HEK293 (cell line): ENCODE measurements at regions not wholly inside any gene's neighbourhood (a gene's known extent, or its start where the extent isn't known, plus 50 kb on each side); places are given as distances from the start of the nearest gene placed in this dataset.

ENCODE experiments used
- CTCF ChIP-seq: fragments of 450-650 bp; formaldehyde crosslinking; IDR thresholded peaks from 2 replicates; pipeline ENCODE4 v1.5.1; 2016; ENCODE audit warnings: missing biosample characterization, missing genetic modification characterization
- HOXD13 ChIP-seq: sonication (generic); formaldehyde crosslinking; IDR thresholded peaks from 2 replicates; pipeline ENCODE4 v1.8.0; 2022; ENCODE audit warnings: missing genetic modification reagents, borderline replicate concordance
- ZBTB10 ChIP-seq: fragments of 450-650 bp; formaldehyde crosslinking; IDR thresholded peaks from 2 replicates; pipeline ENCODE4 v1.5.1; 2016; ENCODE audit warnings: missing biosample characterization, missing genetic modification characterization
- ZFP37 ChIP-seq: fragments of 450-650 bp; formaldehyde crosslinking; IDR thresholded peaks from 2 replicates; pipeline ENCODE4 v1.5.1; 2016; ENCODE audit warnings: missing biosample characterization, missing genetic modification characterization
- ZFP41 ChIP-seq: fragments of 450-650 bp; formaldehyde crosslinking; IDR thresholded peaks from 2 replicates; pipeline ENCODE4 v1.5.1; 2016; ENCODE audit warnings: missing biosample characterization, missing genetic modification characterization, borderline replicate concordance
- ZNF37A ChIP-seq: fragments of 450-650 bp; IDR thresholded peaks from 2 replicates; pipeline ENCODE4 v1.5.1; 2018; ENCODE audit warnings: missing biosample characterization, missing genetic modification characterization
- ZNF624 ChIP-seq: fragments of 450-650 bp; formaldehyde crosslinking; IDR thresholded peaks from 2 replicates; pipeline ENCODE4 v1.5.1; 2017; ENCODE audit warnings: missing biosample characterization, missing genetic modification characterization
- ZXDB ChIP-seq: fragments of 450-650 bp; formaldehyde crosslinking; IDR thresholded peaks from 2 replicates; pipeline ENCODE4 v1.5.1; 2016; ENCODE audit warnings: missing biosample characterization, missing genetic modification characterization
- TF ChIP-seq, protein P1 (sequence below): sonication (generic); formaldehyde crosslinking; IDR thresholded peaks from 2 replicates; pipeline ENCODE4 v1.8.1; 2022; ENCODE audit warnings: mild to moderate bottlenecking, moderate library complexity, missing genetic modification reagents

DNA sequence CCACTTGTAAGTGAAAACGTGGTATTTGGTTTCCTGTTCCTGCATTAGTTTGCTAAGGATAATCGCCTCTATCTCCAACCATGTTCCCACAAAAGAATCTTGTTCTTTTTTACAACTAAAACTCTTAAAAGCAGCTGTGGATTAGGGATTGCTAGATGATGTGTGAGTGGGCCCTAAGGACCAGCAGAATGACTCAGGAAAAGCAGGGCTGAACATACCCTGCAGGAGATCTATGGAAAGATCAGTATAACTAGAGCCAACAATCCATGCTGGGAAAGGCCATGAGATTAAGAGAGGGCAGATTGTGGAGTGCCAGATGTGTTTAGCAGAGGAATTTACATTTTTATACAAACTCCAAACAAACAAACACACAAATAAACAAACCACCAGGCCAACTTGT is 128.4 kb upstream of the TMEM164 start:
- no peak for TF ChIP-seq ZFP37
- no peak for TF ChIP-seq ZFP41 (tag by site-specific recombination)
- TF ChIP-seq CTCF (tag by site-specific recombination), result no peak
- TF ChIP-seq ZXDB, result no peak
- no peak for TF ChIP-seq ZNF624 (tag by site-specific recombination)
- no peak for TF ChIP-seq ZBTB10 (tag by site-specific recombination)
- TF ChIP-seq, protein P1, sequence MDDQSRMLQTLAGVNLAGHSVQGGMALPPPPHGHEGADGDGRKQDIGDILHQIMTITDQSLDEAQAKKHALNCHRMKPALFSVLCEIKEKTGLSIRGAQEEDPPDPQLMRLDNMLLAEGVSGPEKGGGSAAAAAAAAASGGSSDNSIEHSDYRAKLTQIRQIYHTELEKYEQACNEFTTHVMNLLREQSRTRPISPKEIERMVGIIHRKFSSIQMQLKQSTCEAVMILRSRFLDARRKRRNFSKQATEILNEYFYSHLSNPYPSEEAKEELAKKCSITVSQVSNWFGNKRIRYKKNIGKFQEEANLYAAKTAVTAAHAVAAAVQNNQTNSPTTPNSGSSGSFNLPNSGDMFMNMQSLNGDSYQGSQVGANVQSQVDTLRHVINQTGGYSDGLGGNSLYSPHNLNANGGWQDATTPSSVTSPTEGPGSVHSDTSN (CRISPR knock-in tag), result no peak
- TF ChIP-seq HOXD13 (CRISPR knock-in tag), result no peak
- TF ChIP-seq ZNF37A, result no peak
